ENCODE measurements at regions not wholly inside any gene's neighbourhood (a gene's known extent, or its start where the extent isn't known, plus 50 kb on each side); places are given as distances from the start of the nearest gene placed in this dataset.

- no peaks in the 10 kb centered on the region for H3K36me3 ChIP-seq
- TF ChIP-seq POLR2AphosphoS5 (IDR thresholded peaks at IDR 0.05): no peak
- TF ChIP-seq POLR2A (IDR thresholded peaks at IDR 0.05): no peak
- TF ChIP-seq EP300 (IDR thresholded peaks at IDR 0.05): no peak
- TF ChIP-seq CTCF (IDR thresholded peaks at IDR 0.05): no peak
These were observed 110.1 kb upstream of the VAV3 start for GRCh38 chr1:108075055-108075454.

GRCh38 chr1:108072776-108073175, 107.8 kb upstream of the VAV3 start:
- Histone ChIP-seq H3K36me3 (no peaks in the 10 kb centered on the region), H3K4me1 (peaks cover 0 to 9% (median 3%) of the 10 kb centered on the region in 4 donors), H3K9me3 (no peaks in the 10 kb centered on the region), H3K27ac (no peak overlapping the region), H3K27me3 (no peaks in the 10 kb centered on the region), H3K4me3 (no peak overlapping the region)
- no peak for DNase-seq
- TF ChIP-seq CTCF (IDR thresholded peaks at IDR 0.05): no peak
- no peak for TF ChIP-seq POLR2AphosphoS5 (IDR thresholded peaks at IDR 0.05)
- no peak for TF ChIP-seq POLR2A (IDR thresholded peaks at IDR 0.05)
- no peak for TF ChIP-seq EP300 (IDR thresholded peaks at IDR 0.05)
- intact Hi-C loops (cut with DNase I; ENCODE audit: low total_unique reads): no loop called here
- WGBS, 5 donors: 43 to 69% (median 60%) methylated on average over 1 of the region's 1 CpG

More at GRCh38 chr1:108075055-108075454, 110.1 kb upstream of the VAV3 start:
- H3K27me3 ChIP-seq: no peaks in the 10 kb centered on the region
- intact Hi-C loops (cut with DNase I; ENCODE audit: low total_unique reads): no loop called here
- WGBS, 5 donors: 52 to 77% (median 61%) methylated on average over 5 of the region's 5 CpGs
- no peaks in the 10 kb centered on the region for H3K9me3 ChIP-seq
- peaks cover 0 to 9% (median 3%) of the 10 kb centered on the region in 4 donors for H3K4me1 ChIP-seq
- DNase-seq: no peak
- H3K4me3 ChIP-seq: no peak overlapping the region
- H3K27ac ChIP-seq: no peak overlapping the region

- Histone ChIP-seq H3K9me3 (no peaks in the 10 kb centered on the region), H3K27ac (no peak overlapping the region), H3K36me3 (no peaks in the 10 kb centered on the region), H3K4me1 (peaks cover 0 to 9% (median 3%) of the 10 kb centered on the region in 4 donors), H3K27me3 (no peaks in the 10 kb centered on the region), H3K4me3 (no peak overlapping the region)
- intact Hi-C loops (cut with DNase I; ENCODE audit: low total_unique reads): no loop called here
- TF ChIP-seq CTCF (IDR thresholded peaks at IDR 0.05) (no peak), POLR2A (IDR thresholded peaks at IDR 0.05) (no peak), EP300 (IDR thresholded peaks at IDR 0.05) (no peak), POLR2AphosphoS5 (IDR thresholded peaks at IDR 0.05) (no peak)
- no peak for DNase-seq
- WGBS, 5 donors: 54 to 72% (median 55%) methylated on average over 2 of the region's 2 CpGs
These were observed 107.2 kb upstream of the VAV3 start for GRCh38 chr1:108072212-108072611.

- DNase-seq: no peak
- Histone ChIP-seq H3K36me3 (no peaks in the 10 kb centered on the region), H3K27ac (no peak overlapping the region), H3K4me3 (no peak overlapping the region), H3K27me3 (no peaks in the 10 kb centered on the region), H3K4me1 (peaks cover 0 to 9% (median 3%) of the 10 kb centered on the region in 4 donors), H3K9me3 (no peaks in the 10 kb centered on the region)
- TF ChIP-seq CTCF (IDR thresholded peaks at IDR 0.05) (no peak), POLR2A (IDR thresholded peaks at IDR 0.05) (no peak), EP300 (IDR thresholded peaks at IDR 0.05) (no peak), POLR2AphosphoS5 (IDR thresholded peaks at IDR 0.05) (no peak)
- intact Hi-C loops (cut with DNase I; ENCODE audit: low total_unique reads): no loop called here
- 75 to 85% (median 81%) methylated on average over 2 of the region's 2 CpGs for WGBS, 5 donors
These were observed 106.6 kb upstream of the VAV3 start for GRCh38 chr1:108071601-108072000.

Measured in stomach (tissue), 8 donors.